GM12875 (cell line): ENCODE measurements at regions not wholly inside any gene's neighbourhood (a gene's known extent, or its start where the extent isn't known, plus 50 kb on each side); places are given as distances from the start of the nearest gene placed in this dataset.

Source experiments
- H3K4me3 ChIP-seq: one replicate; pipeline ENCODE4 v1.5.1; 2011; ENCODE audit warnings: low read depth, low read length, control low read depth
- TF ChIP-seq, protein P1 (sequence below): IDR thresholded peaks from 2 replicates; pipeline ENCODE4 v1.5.1; 2011; ENCODE audit warnings: low read depth, mild to moderate bottlenecking, control low read depth, inconsistent platforms, low read length, moderate library complexity, borderline replicate concordance; ENCODE audit not compliant: insufficient read depth

GRCh38 chr11:134734141-134734845 is 322.3 kb upstream of the B3GAT1 start:
- TF ChIP-seq, protein P1, sequence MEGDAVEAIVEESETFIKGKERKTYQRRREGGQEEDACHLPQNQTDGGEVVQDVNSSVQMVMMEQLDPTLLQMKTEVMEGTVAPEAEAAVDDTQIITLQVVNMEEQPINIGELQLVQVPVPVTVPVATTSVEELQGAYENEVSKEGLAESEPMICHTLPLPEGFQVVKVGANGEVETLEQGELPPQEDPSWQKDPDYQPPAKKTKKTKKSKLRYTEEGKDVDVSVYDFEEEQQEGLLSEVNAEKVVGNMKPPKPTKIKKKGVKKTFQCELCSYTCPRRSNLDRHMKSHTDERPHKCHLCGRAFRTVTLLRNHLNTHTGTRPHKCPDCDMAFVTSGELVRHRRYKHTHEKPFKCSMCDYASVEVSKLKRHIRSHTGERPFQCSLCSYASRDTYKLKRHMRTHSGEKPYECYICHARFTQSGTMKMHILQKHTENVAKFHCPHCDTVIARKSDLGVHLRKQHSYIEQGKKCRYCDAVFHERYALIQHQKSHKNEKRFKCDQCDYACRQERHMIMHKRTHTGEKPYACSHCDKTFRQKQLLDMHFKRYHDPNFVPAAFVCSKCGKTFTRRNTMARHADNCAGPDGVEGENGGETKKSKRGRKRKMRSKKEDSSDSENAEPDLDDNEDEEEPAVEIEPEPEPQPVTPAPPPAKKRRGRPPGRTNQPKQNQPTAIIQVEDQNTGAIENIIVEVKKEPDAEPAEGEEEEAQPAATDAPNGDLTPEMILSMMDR, result no peak
- H3K4me3 ChIP-seq, result no peak overlapping the region

DNA sequence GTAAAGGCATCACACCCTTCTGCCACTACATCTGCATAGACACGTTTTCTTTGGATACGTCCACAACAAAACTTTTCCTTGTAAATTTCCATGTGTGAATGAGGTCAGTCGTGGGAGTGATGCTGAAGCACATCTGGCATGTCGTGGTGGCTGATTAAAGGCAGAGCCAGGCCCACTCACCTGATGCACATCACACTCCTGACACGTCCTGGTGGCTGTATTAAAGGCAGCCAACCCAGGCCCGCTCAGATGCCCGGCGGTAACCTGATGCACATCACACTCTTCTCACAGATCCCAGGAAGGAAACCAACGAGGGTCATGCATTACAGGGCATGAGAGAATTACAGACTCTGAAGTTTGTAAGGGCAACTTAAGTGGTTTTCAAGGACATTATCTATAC is 321.6 kb upstream of the B3GAT1 start:
- H3K4me3 ChIP-seq, result no peak overlapping the region
- TF ChIP-seq, protein P1, result no peak

DNA sequence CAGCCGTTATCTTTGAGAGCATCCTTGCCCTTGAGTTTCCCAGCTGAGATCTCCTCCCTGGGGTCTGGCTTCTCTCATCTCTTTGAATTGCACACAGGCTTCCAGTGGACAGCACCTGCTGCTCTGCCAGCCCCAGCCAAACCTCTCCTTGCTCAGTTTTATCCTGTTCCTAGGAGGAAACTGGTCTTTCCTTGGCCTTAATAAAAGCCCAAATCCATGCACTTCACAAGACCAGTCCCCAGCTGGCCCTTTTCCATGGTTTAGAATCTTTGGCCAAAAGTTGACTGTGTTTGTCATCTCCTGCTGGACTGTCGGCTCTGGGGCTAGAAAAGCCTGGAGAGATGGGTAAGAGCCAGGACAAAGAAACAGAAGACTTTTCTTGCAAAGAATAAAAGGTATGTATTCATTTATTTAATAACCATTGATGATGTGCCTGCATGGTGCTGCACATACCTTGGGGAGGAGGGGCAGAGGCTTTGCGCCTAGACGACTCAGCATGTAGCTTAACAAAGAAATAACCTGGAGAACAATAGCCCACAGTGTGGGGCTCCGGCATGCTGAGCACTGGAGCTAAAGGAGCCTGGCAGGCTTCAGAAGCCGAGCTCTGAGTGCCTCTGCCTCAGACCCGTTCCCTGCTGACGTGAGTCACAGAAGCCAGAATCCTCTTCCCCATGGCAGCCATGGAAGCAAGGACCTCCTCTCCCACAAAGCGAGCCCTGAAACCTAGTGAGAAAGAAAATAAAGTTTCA is 319.3 kb upstream of the B3GAT1 start:
- no peak overlapping the region for H3K4me3 ChIP-seq
- TF ChIP-seq, protein P1, result no peak

- TF ChIP-seq, protein P1, result no peak
These were observed 318.6 kb upstream of the B3GAT1 start for GRCh38 chr11:134730561-134731212.

GRCh38 chr11:134730101-134730500 is 318.1 kb upstream of the B3GAT1 start:
- TF ChIP-seq, protein P1, result no peak
- no peak overlapping the region for H3K4me3 ChIP-seq

More at GRCh38 chr11:134730561-134731212, 318.6 kb upstream of the B3GAT1 start:
- H3K4me3 ChIP-seq, result no peak overlapping the region

DNA sequence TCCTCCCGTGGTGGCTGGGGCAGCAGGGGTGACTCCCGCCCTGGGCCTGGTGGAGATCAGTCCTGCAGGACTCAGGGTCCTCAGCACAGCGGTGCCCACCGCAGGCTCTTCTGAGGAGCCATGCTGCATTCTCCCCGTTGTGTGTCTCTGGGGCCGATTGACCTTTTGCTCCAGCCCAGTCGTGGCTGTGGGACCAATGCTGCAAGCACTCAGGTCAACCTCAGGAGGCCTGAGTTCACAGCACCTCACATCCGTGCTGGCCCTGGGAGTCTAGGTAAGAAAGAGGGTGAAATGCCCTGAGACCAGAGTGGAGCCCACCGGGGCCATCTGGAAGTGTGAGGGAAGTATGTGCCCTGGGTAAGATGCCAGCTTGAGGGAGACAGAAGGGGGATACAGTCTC is 316.1 kb upstream of the B3GAT1 start:
- TF ChIP-seq, protein P1, result no peak
- no peak overlapping the region for H3K4me3 ChIP-seq
